ENCODE measurements at regions not wholly inside any gene's neighbourhood (a gene's known extent, or its start where the extent isn't known, plus 50 kb on each side); places are given as distances from the start of the nearest gene placed in this dataset.

- Histone ChIP-seq H2AFZ (ENCODE audit: control insufficient read depth, low read depth, low read length) (no peak overlapping the region), H4K20me1 (ENCODE audit: control insufficient read depth, insufficient read depth) (no peaks in the 10 kb centered on the region), H3K36me3 (ENCODE audit: control insufficient read depth in 2 of 2, insufficient read depth in 2 of 2, low read length in 1 of 2) (no peaks in the 10 kb centered on the region), H3K4me1 (ENCODE audit: control insufficient read depth, insufficient read depth, low read length) (no peaks in the 10 kb centered on the region), H3K27ac (ENCODE audit: control insufficient read depth, insufficient read depth) (no peak overlapping the region), H3K9me3 (replicated peaks; ENCODE audit: control insufficient read depth, insufficient read depth, low read length) (no peaks in the 10 kb centered on the region), H3K27me3 (replicated peaks in 1 of 2; ENCODE audit: control insufficient read depth in 2 of 2, insufficient read depth in 2 of 2, low read length in 1 of 2) (no peaks in the 10 kb centered on the region), H3K9ac (ENCODE audit: control insufficient read depth, insufficient read depth, low read length) (no peak overlapping the region), H3K4me2 (ENCODE audit: control insufficient read depth, insufficient read depth) (no peak overlapping the region), H3K4me3 (no peak overlapping the region), H3K79me2 (ENCODE audit: control insufficient read depth, insufficient read depth, low read length) (no peaks in the 10 kb centered on the region)
- ATAC-seq (peak; percentile 70), DNase-seq (ENCODE audit: low read depth, low spot score) (no peak), FAIRE-seq (no peak)
- TF ChIP-seq PAX5 (IDR thresholded peaks at IDR 0.05; ENCODE audit: borderline replicate concordance, low read depth, low read length) (no peak), FOXM1 (IDR thresholded peaks at IDR 0.05; ENCODE audit: low read depth, low read length) (no peak), CREB1 (IDR thresholded peaks at IDR 0.05; ENCODE audit: low read depth) (no peak), KDM1A (IDR thresholded peaks at IDR 0.05; ENCODE audit: borderline replicate concordance) (no peak), ZBED1 (IDR thresholded peaks at IDR 0.05; ENCODE audit: borderline replicate concordance) (no peak), SMAD1 (IDR thresholded peaks at IDR 0.05; ENCODE audit: low read depth, partially characterized antibody) (no peak), ZZZ3 (IDR thresholded peaks at IDR 0.05; ENCODE audit: control insufficient read depth, insufficient read length, low read depth) (no peak), NR2C1 (IDR thresholded peaks at IDR 0.05) (no peak), DPF2 (IDR thresholded peaks at IDR 0.05) (no peak), MTA3 (IDR thresholded peaks at IDR 0.05; ENCODE audit: borderline replicate concordance, low read length) (no peak)
- POLR2A ChIA-PET = no interaction called here
- in situ Hi-C loops (cut with MboI) = no loop called here
- no TSS peak for BruUV-seq (replicated peaks)
- CTCF ChIA-PET = no interaction called here
- RAD21 ChIA-PET (ENCODE audit: unreplicated experiment) = no interaction called here
- SMC1A ChIA-PET (ENCODE audit: uncharacterized antibody, unreplicated experiment) = no interaction called here
- WGBS (ENCODE audit: insufficient coverage, insufficient replicate concordance, low lambda C conversion rate, missing lambda C conversion rate) = 14% methylated on average over 2 of the region's 2 CpGs
- intact Hi-C loops (cut with micrococcal nuclease; ENCODE audit: unreplicated experiment) = no loop called here
These were observed 927.6 kb upstream of the CDH8 start for GRCh38 chr16:62963846-62964245.

- Histone ChIP-seq H3K4me1 (ENCODE audit: control insufficient read depth, insufficient read depth, low read length) (no peaks in the 10 kb centered on the region), H3K9me3 (replicated peaks; ENCODE audit: control insufficient read depth, insufficient read depth, low read length) (no peaks in the 10 kb centered on the region), H4K20me1 (ENCODE audit: control insufficient read depth, insufficient read depth) (no peaks in the 10 kb centered on the region), H3K79me2 (ENCODE audit: control insufficient read depth, insufficient read depth, low read length) (no peaks in the 10 kb centered on the region), H3K36me3 (ENCODE audit: control insufficient read depth in 2 of 2, insufficient read depth in 2 of 2, low read length in 1 of 2) (no peaks in the 10 kb centered on the region), H3K27ac (ENCODE audit: control insufficient read depth, insufficient read depth) (no peak overlapping the region), H3K9ac (ENCODE audit: control insufficient read depth, insufficient read depth, low read length) (no peak overlapping the region), H3K4me2 (ENCODE audit: control insufficient read depth, insufficient read depth) (no peak overlapping the region), H3K27me3 (replicated peaks in 1 of 2; ENCODE audit: control insufficient read depth in 2 of 2, insufficient read depth in 2 of 2, low read length in 1 of 2) (no peaks in the 10 kb centered on the region), H3K4me3 (no peak overlapping the region), H2AFZ (ENCODE audit: control insufficient read depth, low read depth, low read length) (no peak overlapping the region)
- FAIRE-seq = no peak
- 40% methylated on average over 7 of the region's 7 CpGs for WGBS (ENCODE audit: insufficient coverage, insufficient replicate concordance, low lambda C conversion rate, missing lambda C conversion rate)
- in situ Hi-C loops (cut with MboI) (no loop called here), intact Hi-C loops (cut with micrococcal nuclease; ENCODE audit: unreplicated experiment) (no loop called here)
- CTCF ChIA-PET = no interaction called here
- ATAC-seq = no peak
- RAD21 ChIA-PET (ENCODE audit: unreplicated experiment) = no interaction called here
- POLR2A ChIA-PET = no interaction called here
- no TSS peak for BruUV-seq (replicated peaks)
- SMC1A ChIA-PET (ENCODE audit: uncharacterized antibody, unreplicated experiment) = no interaction called here
- no peak for DNase-seq (ENCODE audit: low read depth, low spot score)
- TF ChIP-seq USF2 (IDR thresholded peaks at IDR 0.05; ENCODE audit: borderline replicate concordance, low read depth, low read length) = no peak
- no peak for TF ChIP-seq STAT3 (IDR thresholded peaks at IDR 0.05; ENCODE audit: low read depth, low read length)
- TF ChIP-seq SRF (IDR thresholded peaks at IDR 0.05; ENCODE audit: low read depth in 2 of 2, low read length in 2 of 2) = no peak
- no peak for TF ChIP-seq PAX5 (IDR thresholded peaks at IDR 0.05; ENCODE audit: borderline replicate concordance, low read depth, low read length)
- no peak for TF ChIP-seq PRDM15 (CRISPR knock-in tag; IDR thresholded peaks at IDR 0.05)
- TF ChIP-seq RELA (IDR thresholded peaks at IDR 0.05; ENCODE audit: borderline replicate concordance, partially characterized antibody) = no peak
- no peak for TF ChIP-seq IRF4 (IDR thresholded peaks at IDR 0.05; ENCODE audit: low read depth, low read length)
These were observed 918.8 kb upstream of the CDH8 start for GRCh38 chr16:62955033-62955349.
